Endothelial cell (in vitro differentiated cells): ENCODE measurements at regions not wholly inside any gene's neighbourhood (a gene's known extent, or its start where the extent isn't known, plus 50 kb on each side); places are given as distances from the start of the nearest gene placed in this dataset.

ENCODE experiments used
- DNase-seq: peaks from one replicate; pipeline ENCODE4 v3.0.0; 2021; ENCODE audit warnings: low spot score
- H3K27ac Mint-ChIP-seq: one replicate; pipeline ENCODE4 v1.8.0; 2021; ENCODE audit warnings: mixed read lengths, inconsistent platforms; ENCODE audit not compliant: unreplicated experiment
- H3K27me3 Mint-ChIP-seq: one replicate; pipeline ENCODE4 v1.8.0; 2021; ENCODE audit warnings: mild to moderate bottlenecking, moderate library complexity, mixed read lengths, inconsistent platforms; ENCODE audit not compliant: unreplicated experiment
- H3K36me3 Mint-ChIP-seq: one replicate; pipeline ENCODE4 v1.8.0; 2021; ENCODE audit warnings: mild to moderate bottlenecking, low read depth, mixed read lengths, inconsistent platforms; ENCODE audit not compliant: unreplicated experiment
- H3K4me1 Mint-ChIP-seq: one replicate; pipeline ENCODE4 v1.8.0; 2021; ENCODE audit warnings: mild to moderate bottlenecking, mixed read lengths, inconsistent platforms; ENCODE audit not compliant: unreplicated experiment
- H3K4me3 Mint-ChIP-seq: one replicate; pipeline ENCODE4 v1.8.0; 2021; ENCODE audit warnings: mild to moderate bottlenecking, mixed read lengths, inconsistent platforms; ENCODE audit not compliant: unreplicated experiment
- H3K9me3 Mint-ChIP-seq: one replicate; pipeline ENCODE4 v1.8.0; 2021; ENCODE audit warnings: mixed read lengths, inconsistent platforms; ENCODE audit not compliant: unreplicated experiment
- CTCF ChIP-seq: fragments of 200-600 bp; sonication (generic); IDR thresholded peaks from one replicate; pipeline ENCODE4 v1.5.0; 2021; ENCODE audit warnings: antibody characterized with exemption; ENCODE audit not compliant: unreplicated experiment

- H3K4me1 Mint-ChIP-seq: peaks cover 5% of the 10 kb centered on the region
- no peak overlapping the region for H3K27ac Mint-ChIP-seq
- peaks cover 8% of the 10 kb centered on the region for H3K9me3 Mint-ChIP-seq
- no peak for DNase-seq
- TF ChIP-seq CTCF: no peak
- H3K36me3 Mint-ChIP-seq: peaks cover 12% of the 10 kb centered on the region
- H3K27me3 Mint-ChIP-seq: peaks cover 7% of the 10 kb centered on the region
- H3K4me3 Mint-ChIP-seq: no peak overlapping the region
Observed at GRCh38 chr7:404812-405488, 114.7 kb downstream of the PDGFA start.

- no peak for TF ChIP-seq CTCF
- Mint-ChIP-seq H3K4me1 (peaks cover 5% of the 10 kb centered on the region), H3K27ac (no peak overlapping the region), H3K36me3 (peaks cover 10% of the 10 kb centered on the region), H3K4me3 (no peak overlapping the region), H3K27me3 (peaks cover 7% of the 10 kb centered on the region), H3K9me3 (peaks cover 8% of the 10 kb centered on the region)
- no peak for DNase-seq
Observed at GRCh38 chr7:405489-406211, 114.0 kb downstream of the PDGFA start.

- Mint-ChIP-seq H3K27me3 (peaks cover 7% of the 10 kb centered on the region), H3K36me3 (peaks cover 5% of the 10 kb centered on the region), H3K4me3 (no peak overlapping the region), H3K9me3 (peaks cover under 1% of the 10 kb centered on the region), H3K27ac (peak overlapping the region; percentile 49), H3K4me1 (peaks cover 5% of the 10 kb centered on the region)
- no peak for DNase-seq
- TF ChIP-seq CTCF: no peak
Observed at GRCh38 chr7:407721-408539, 111.7 kb downstream of the PDGFA start.

GRCh38 chr7:408751-409311 is 110.8 kb downstream of the PDGFA start:
- H3K27ac Mint-ChIP-seq: no peak overlapping the region
- no peak for DNase-seq
- TF ChIP-seq CTCF: no peak
- no peak overlapping the region for H3K4me3 Mint-ChIP-seq
- peaks cover 5% of the 10 kb centered on the region for H3K36me3 Mint-ChIP-seq
- peaks cover 7% of the 10 kb centered on the region for H3K27me3 Mint-ChIP-seq
- no peaks in the 10 kb centered on the region for H3K9me3 Mint-ChIP-seq
- peaks cover 5% of the 10 kb centered on the region for H3K4me1 Mint-ChIP-seq
